NCI-H2029 (cell line): ENCODE measurements at regions not wholly inside any gene's neighbourhood (a gene's known extent, or its start where the extent isn't known, plus 50 kb on each side); places are given as distances from the start of the nearest gene placed in this dataset.
A peak's percentile ranks its signal among the peaks of the same experiment; 100 is the strongest.
"Not testable (repeated sequence)": the region's sequence is repeated elsewhere in the genome, so short reads cannot be mapped to it uniquely, and the experiment has no call there.

ENCODE experiments used
- DNase-seq: peaks from one replicate; lab custom pipeline; 2025; lab: John Stamatoyannopoulos, UW

DNA sequence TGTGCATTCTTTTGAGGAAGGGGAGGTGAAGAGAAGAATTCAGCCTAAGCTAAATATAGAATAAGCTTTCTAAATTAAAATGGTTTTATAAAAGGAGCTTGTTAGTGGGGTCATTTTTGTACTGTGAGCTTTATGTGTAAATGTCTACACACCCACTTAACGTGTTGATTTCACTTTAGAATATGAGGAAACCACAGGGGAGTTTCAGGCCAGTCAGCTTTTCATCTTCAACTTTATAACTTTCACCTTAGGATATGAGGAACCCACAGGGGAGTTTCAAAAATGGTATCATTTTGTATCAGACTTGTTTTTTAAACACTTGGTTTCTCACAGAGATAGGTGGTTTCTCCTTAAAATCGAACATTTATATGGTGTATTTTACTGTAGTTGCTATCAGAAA is 120.7 kb upstream of the NIPA1 start:
- DNase-seq, result not testable (repeated sequence)

DNA sequence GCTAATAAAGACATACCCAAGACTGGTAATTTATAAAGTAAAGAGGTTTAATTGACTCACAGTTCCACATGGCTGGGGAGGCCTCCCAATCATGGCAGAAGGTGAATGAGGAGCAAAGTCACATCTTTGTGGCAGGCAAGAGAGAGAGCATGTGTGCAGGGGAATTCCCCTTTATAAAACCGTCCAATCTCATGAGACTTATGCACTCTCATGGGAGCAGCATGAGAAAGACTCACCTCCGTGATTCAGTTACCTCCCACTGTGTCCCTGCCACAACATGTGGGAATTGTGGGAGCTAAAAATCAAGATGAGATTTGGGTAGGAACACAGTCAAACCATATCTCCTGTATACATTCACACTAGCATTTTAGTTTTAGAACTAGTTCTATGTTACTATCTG is 101.7 kb upstream of the NIPA1 start:
- not testable (repeated sequence) for DNase-seq

DNA sequence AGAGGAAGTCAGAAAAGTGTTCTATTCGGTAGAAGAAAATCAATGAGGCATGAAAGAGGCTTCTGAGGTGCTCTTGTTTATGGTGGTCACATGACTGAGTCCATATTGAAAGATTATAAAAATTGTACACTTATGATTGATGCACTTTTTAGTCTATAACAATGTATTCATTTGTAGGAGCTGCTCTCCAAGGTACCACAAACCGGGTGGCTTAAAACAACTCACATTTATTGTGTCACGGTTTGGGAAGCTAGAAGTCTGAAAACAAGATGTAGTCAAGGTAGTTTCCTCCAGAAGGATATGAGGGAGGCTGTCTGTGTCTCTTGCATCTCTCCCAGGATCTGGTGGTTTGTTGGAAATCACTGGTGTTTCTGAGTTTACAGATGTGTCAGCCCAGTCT is 86.6 kb upstream of the NIPA1 start:
- DNase-seq, result not testable (repeated sequence)

DNA sequence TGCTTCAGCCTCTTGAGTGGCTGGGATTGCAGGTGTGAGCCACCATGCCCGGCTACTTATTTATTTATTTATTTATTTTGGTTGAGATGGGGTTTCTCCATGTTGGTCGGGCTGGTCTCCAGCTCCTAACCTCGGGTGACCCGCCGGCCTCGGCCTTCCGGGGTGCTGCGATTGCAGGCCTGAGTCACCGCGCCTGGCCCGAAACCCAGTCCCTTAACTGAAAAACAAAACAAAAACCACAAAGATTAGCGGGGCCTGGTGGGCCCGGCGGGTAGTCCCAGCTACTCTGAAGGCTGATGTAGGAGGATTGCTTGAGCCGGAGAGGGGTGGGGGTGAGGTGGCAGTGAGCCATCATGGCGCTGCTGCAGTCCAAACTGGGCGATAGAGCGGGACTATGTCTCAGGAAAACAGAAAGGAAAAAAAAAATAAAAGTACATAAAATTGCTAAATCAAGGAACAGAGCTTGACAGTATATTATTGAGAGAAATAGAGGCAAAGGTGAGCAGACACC is 75.6 kb upstream of the NIPA1 start:
- not testable (repeated sequence) for DNase-seq

DNA sequence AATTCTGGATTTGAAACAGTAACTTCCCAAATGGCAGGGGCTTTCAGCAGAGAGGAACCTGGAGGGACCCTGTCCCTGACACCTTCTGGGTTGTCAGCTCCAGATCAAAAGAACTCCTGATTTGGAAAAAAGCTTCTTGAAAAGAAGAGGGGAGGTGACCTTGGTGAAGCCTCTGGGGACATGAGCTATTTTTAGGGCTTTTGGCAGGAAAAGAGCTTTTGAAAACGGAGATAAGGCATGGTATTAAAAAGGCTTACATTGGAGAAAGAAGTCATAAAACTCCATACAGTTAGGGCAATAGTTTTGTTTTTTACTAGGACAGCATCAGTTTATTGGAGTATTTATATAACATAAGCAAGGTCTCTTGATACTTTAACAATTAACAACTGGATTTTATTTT is 72.5 kb upstream of the NIPA1 start:
- not testable (repeated sequence) for DNase-seq

DNA sequence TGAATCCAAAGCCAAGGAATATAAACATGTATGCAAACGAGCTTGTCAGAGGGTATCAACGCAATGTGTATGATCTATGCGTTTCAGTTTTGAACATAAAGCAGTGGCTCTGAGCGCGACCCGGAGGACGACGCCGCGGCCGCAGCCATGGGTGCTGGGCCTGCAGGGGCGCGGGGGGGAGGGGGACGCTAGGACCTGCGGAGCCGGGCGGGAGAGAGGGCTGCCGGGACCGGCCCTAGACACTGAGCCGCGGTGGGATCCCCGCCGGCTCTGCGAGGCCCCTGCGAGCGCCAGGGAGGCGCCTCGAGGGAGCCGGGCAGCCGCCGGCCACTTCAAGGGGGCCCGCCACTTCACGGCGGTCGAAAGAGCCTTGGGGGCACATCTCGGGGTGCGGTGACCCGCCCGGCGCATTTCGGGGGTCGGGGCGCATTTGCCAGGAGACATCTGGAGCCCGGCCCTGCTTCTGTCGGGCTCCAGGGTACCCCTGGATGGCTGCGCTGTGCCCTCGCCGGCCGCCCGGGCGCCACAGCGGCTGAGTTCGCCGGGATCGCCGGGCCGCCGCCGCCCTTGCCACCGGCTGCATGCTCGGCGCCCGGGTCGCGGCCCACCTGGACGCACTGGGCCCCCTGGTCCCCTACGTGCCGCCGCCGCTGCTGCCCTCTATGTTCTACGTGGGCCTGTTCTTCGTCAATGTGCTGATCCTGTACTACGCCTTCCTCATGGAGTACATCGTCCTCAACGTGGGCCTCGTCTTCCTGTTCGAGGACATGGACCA is 71.9 kb upstream of the NIPA1 start:
- DNase-seq, result not testable (repeated sequence)

DNA sequence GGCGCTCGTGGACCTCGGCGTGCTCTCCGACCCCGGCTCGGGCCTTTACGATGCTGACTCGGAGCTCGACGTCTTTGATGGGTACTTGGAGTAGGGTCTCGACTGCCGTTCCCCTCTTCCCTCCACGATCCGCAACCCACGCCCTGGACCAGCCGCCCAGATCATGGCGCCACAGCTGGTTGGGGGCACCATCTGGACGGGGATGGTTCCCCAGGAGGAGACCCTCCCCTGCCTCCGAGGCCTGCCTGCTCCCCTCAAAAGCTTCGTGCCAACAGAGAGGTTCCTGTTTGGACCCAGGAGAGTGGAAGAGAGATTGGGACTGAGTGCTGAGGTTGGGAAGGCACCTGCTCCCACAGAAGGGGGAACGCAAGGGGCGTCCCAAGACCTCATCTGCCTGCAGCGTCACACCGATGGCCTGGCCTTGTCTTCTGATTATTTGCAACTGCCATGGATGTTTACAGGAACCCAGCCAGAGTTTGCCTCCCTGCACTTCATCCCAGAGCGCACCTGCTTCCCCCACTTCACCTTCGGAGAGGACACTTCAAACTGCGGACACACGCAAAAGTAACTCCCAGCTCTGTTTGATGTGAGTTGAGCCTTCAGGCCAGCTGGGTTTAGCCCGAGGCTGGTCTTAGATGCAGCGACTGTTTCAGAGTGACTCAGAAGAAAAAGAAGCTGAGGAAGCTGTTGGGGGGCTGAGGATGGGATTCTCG is 71.2 kb upstream of the NIPA1 start:
- DNase-seq, result peak; percentile 18

DNA sequence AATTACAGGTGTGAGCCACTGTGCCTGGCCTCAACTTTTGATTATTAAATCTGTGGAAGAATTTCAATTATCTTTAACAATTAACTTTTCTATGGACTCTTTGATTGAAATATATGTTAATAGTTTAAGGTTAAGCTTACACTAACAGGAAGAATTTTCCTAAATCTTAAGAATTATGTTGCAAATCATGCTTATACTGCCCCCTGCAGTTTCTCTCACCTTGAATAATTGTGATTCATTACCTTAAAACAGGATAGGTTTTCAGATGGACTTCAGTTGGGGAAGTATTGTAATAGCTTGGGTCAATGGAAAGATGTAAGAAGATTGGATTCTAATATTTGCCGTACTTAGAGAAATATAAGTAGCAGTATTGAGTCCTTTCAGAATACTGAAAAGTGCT is 66.5 kb upstream of the NIPA1 start:
- DNase-seq, result not testable (repeated sequence)

DNA sequence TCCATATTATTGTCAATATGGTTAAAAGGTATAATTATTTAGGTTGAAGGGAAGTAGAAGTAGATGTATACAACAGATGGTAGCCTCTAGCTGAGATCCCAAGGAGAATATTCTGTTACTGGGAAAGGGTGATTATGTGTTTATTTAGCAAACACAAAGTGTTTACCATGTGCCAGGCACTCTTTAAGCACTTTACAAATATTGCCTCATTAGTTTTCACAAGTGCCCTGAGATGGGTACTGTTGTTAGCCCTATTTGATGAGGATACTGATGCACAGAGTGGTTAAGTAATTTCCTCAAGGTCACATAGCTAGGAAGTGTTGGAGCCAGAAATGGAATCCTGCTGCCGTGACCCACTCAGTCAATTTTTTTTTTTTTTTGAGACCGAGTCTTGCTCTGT is 60.3 kb upstream of the NIPA1 start:
- DNase-seq, result peak; percentile 61

DNA sequence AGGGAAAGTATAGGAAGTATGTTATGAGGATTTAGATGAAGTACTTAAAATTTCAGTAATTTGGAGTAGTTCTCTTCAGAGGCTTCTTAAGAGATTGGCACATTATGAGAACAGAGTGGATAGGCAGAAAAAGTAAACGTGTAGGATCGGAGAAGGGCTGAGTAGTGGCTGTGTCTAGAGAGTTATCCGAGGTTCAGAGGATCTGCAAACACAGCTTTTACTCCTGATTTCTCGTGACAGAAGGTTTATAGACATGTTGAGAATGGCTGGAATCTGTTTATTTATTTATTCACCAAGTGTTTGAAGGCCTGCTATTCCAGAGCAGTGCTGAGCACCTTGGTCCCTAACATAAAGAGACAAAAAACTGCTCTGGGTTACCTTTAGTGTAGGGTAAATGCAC is 51.4 kb upstream of the NIPA1 start:
- DNase-seq, result not testable (repeated sequence)

DNA sequence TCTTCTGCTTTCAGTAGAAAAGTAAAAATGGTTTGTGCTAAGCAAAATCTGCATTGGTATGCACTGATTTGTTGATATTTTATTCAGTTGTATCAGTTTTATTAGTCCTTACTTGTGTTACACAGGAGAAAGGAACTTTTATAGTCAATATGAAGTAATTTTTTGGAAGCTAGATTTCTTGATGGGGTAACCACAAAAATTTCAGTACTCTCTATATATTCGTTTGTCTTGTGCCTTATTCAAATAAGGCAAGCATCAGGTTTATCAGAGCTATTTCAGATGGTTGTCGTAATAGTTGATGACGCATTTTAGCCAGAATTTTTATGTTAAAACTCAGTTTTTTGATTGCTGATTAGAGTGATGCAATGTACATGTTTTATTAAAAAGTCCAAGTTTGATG is 50.7 kb upstream of the NIPA1 start:
- no peak for DNase-seq

DNA sequence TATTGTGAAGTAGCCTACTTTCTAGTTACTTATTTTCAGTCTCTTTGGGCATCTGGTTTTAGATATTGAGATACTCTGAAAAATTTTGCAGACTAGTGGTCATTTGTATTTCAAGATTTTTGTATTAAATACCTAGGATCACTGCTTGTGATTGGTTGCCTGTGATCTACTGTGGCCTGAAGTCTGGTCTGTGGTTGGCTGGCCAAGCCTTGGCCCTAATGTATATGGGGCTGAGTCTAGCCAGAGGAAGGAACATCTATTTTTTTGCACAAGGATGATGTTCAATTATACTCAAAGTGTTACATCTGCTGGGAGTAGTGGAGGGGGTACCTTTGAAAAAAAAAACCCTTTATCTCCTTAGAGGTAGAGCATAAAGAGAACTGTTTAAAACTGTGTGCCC is 50.2 kb upstream of the NIPA1 start:
- DNase-seq, result not testable (repeated sequence)
